ENCODE measurements at regions not wholly inside any gene's neighbourhood (a gene's known extent, or its start where the extent isn't known, plus 50 kb on each side); places are given as distances from the start of the nearest gene placed in this dataset.

DNA sequence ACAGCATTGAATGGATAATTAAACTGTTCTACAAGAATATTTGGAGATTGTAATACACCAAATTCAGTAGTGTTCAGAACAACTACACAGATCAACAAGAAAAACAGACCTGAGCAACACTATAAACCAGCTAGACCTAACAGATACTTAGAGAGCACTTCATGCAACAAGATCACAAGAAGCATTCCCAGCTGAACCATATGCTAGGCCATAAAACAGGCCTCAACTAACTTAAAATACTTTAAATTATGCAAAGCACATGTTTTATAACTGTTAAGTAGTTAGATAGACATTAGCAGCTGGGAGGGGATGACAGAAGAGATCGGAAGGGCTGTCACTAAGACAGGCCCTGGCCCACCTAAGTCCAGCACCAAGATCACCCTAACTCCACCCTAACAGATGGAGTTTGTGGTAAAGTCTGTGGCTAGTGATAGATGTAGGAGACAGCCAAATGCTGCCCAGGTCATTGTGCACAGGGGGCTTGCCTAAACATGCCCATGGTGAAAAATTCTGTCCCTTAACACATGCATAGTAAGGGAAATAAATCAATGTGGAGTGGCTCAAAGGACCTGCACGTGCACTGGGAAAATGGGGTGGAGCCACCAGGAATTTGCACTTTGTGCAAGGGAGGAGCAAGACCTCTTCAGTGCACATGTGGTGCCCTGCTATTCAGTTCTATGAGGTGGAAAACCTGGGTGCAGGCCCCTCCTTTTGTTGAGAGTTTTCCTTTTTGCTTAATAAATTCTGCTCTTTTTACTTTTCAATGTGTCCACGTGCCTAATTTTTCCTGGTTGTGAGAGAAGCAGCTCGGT, 567.8 kb upstream of the NRG3 start:
- TF ChIP-seq KDM5A (IDR thresholded peaks at IDR 0.05; ENCODE audit: low read length) (no peak), RNF2 (IDR thresholded peaks at IDR 0.05; ENCODE audit: borderline replicate concordance, low read depth, low read length, missing control alignments, poor library complexity, severe bottlenecking) (no peak), KDM4A (IDR thresholded peaks at IDR 0.05; ENCODE audit: low read depth, low read length, severe bottlenecking) (no peak), CTBP2 (IDR thresholded peaks at IDR 0.05; ENCODE audit: borderline replicate concordance, insufficient read depth, insufficient read length, low read length) (no peak), HDAC6 (IDR thresholded peaks at IDR 0.05; ENCODE audit: low read depth, low read length) (no peak), EGR1 (IDR thresholded peaks at IDR 0.05; ENCODE audit: borderline replicate concordance, low read depth, low read length) (no peak)
- TF ChIP-seq, protein P1, sequence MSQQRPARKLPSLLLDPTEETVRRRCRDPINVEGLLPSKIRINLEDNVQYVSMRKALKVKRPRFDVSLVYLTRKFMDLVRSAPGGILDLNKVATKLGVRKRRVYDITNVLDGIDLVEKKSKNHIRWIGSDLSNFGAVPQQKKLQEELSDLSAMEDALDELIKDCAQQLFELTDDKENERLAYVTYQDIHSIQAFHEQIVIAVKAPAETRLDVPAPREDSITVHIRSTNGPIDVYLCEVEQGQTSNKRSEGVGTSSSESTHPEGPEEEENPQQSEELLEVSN (IDR thresholded peaks at IDR 0.05) = no peak
- Histone ChIP-seq H3K14ac (ENCODE audit: insufficient read length) (no peak overlapping the region), H3K9ac (replicated peaks in 1 of 4; ENCODE audit: extremely low read depth in 1 of 4, low read depth in 3 of 4, low read length in 3 of 4) (no peak overlapping the region), H2BK20ac (ENCODE audit: low read length) (no peak overlapping the region), H3K4me2 (ENCODE audit: insufficient read depth in 1 of 2, low read depth in 2 of 2, low read length in 2 of 2) (no peak overlapping the region), H3K4ac (replicated peaks; ENCODE audit: insufficient read length, low read depth, low read length) (no peak overlapping the region), H3K56ac (replicated peaks; ENCODE audit: insufficient read length, low read depth, low read length) (no peak overlapping the region), H3K36me3 (ENCODE audit: control insufficient read depth in 2 of 4, insufficient read depth in 4 of 4, low read length in 3 of 4) (no peaks in the 10 kb centered on the region), H3K4me3 (ENCODE audit: extremely low read depth in 1 of 4, insufficient read depth in 2 of 4, low read depth in 3 of 4, low read length in 4 of 4) (no peak overlapping the region), H3K27me3 (replicated peaks in 1 of 4; ENCODE audit: control insufficient read depth in 3 of 4, extremely low read depth in 1 of 4, insufficient read depth in 3 of 4, low read length in 3 of 4) (no peaks in the 10 kb centered on the region), H2BK5ac (ENCODE audit: low read depth, low read length) (no peak overlapping the region), H2BK120ac (replicated peaks; ENCODE audit: low read depth, low read length) (no peak overlapping the region), H2BK12ac (ENCODE audit: low read depth, low read length) (no peak overlapping the region), H2AK5ac (ENCODE audit: low read depth, low read length) (no peak overlapping the region), H4K20me1 (replicated peaks in 1 of 2; ENCODE audit: control insufficient read depth in 1 of 2, insufficient read depth in 2 of 2, low read length in 2 of 2) (no peaks in the 10 kb centered on the region), H2AFZ (ENCODE audit: low read length) (no peak overlapping the region), H3K79me2 (ENCODE audit: control insufficient read depth in 1 of 2, insufficient read depth in 2 of 2, low read length in 2 of 2) (no peaks in the 10 kb centered on the region), H4K8ac (ENCODE audit: extremely low read depth, insufficient read depth, low read length) (no peak overlapping the region), H3K23ac (ENCODE audit: insufficient read length) (no peak overlapping the region), H3K4me1 (replicated peaks in 1 of 4; ENCODE audit: control insufficient read depth in 3 of 4, insufficient read depth in 4 of 4, low read length in 3 of 4) (no peaks in the 10 kb centered on the region), H3K9me3 (ENCODE audit: insufficient read depth in 2 of 2, low read depth in 1 of 2, low read length in 1 of 2) (peaks cover 0 to 3% of the 10 kb centered on the region in 2 experiments; a peak in 1 of 4 replicates), H4K5ac (ENCODE audit: insufficient read length, low read depth, low read length) (no peak overlapping the region), H3K27ac (ENCODE audit: low read depth, low read length) (no peak overlapping the region), H4K91ac (replicated peaks; ENCODE audit: insufficient read length, low read length) (no peak overlapping the region), H3K79me1 (ENCODE audit: low read depth, low read length) (no peaks in the 10 kb centered on the region), H2BK15ac (ENCODE audit: low read length) (no peak overlapping the region), H3K23me2 (ENCODE audit: low read depth, low read length) (no peaks in the 10 kb centered on the region), H3K18ac (ENCODE audit: extremely low read depth, low read length) (no peak overlapping the region)
- WGBS, 2 experiments (ENCODE audit: extremely low coverage in 1 of 2, insufficient coverage in 1 of 2, insufficient read length in 1 of 2, insufficient replicate concordance in 2 of 2, low coverage in 1 of 2, low lambda C conversion rate in 2 of 2, missing lambda C conversion rate in 1 of 2) = 90% methylated on average over 4 of the region's 4 CpGs; no CpG with 5 or more reads in 1 of the 2 experiments
- CTCF ChIA-PET (ENCODE audit: partially characterized antibody) = interaction anchor here (1.2 kb wide), 1 partner anchor 127 kb away, joined by 3 read pairs; no protein-coding TSS in a partner anchor
- DNase-seq (ENCODE audit: low read depth in 1 of 2, low spot score in 2 of 2) (no peak), FAIRE-seq (no peak)
- POLR2A ChIA-PET (ENCODE audit: partially characterized antibody) = no interaction called here
